ENCODE measurements at regions not wholly inside any gene's neighbourhood (a gene's known extent, or its start where the extent isn't known, plus 50 kb on each side); places are given as distances from the start of the nearest gene placed in this dataset.

- TF ChIP-seq CTCF (conservative IDR thresholded peaks at IDR 0.05 in 1 of 2, IDR thresholded peaks at IDR 0.05 in 1 of 2; ENCODE audit: extremely low read depth in 1 of 2, insufficient read depth in 1 of 2, low read depth in 1 of 2, low read length in 2 of 2): no peak
- no peak for TF ChIP-seq EZH2 (IDR thresholded peaks at IDR 0.05; ENCODE audit: borderline replicate concordance, low read length)
These were observed 243.2 kb upstream of the POF1B start for GRCh38 chrX:85622635-85623034.
